ENCODE measurements at regions not wholly inside any gene's neighbourhood (a gene's known extent, or its start where the extent isn't known, plus 50 kb on each side); places are given as distances from the start of the nearest gene placed in this dataset.

DNA sequence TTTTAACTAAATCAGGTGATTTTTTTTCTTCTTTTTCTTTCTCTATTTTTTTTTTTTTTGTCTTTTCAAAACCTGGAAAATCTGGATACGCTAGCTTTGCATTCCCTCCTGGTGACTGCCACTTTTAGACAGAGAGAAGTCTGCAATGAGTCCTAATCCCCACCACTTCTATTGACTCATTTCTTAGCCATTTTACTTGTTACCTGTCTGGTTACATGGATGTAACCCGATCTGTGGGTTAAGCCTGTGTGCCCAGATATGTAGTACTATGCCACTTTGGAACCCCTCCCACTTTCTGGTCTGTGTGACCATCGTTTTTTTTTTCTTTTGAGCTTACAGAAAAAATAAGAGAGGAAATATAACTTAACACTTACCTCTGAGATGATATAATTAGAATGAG is 817.8 kb upstream of the PCDH9 start:
- DNase-seq (ENCODE audit: low spot score) = no peak

DNA sequence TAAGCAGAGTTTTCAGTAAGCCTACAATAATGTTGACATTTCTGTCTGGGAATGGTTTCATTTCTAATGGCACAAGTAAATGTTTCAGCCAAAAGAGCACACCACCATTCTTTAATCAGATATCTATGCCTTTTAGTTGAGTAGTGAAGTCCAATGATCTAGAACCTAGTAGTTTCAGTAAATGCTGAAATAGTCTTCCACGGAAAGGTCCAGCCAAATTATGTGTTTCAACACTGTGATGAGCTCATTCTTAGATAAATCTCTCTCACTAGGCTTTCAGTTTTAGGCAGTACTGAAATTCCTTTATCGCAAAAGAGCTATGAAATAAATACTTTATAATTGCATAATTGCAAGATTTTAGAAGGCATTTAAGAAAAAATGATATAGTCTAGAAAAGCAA is 816.8 kb upstream of the PCDH9 start:
- no peak for DNase-seq (ENCODE audit: low spot score)

DNA sequence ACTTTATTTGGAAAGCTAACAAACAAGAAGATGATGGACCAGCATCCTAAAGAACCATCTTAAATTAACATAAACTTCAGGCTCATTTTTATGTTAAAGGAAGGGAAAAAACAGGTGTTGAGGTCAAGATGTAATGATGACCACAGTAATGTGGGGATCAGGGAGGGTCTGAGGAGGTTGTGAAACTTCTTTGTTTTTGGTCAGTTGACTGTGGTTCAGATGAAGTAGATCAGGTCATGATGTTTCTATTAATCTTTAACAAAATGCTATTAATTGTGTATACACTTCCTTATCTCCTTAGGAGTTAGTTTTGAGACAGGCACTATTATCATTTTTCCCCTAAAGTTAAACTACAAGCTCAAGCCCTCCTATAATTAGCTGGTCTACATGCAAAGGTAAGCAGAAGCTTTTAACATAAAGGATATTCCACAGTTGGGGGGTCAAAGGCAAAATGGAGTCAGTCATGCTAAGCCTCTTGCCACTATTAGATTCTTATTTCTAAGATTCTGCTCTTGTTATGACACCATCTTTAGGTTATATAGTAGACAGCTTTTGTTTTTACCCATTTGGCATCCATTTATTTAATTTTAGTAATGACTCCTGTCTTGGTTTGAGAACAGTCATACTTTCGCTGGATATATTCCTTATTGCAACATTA is 800.1 kb upstream of the PCDH9 start:
- no peak for DNase-seq (ENCODE audit: low spot score)

- DNase-seq (ENCODE audit: low spot score) = no peak
Measured at GRCh38 chr13:68028701-68029100, 798.6 kb upstream of the PCDH9 start.

DNA sequence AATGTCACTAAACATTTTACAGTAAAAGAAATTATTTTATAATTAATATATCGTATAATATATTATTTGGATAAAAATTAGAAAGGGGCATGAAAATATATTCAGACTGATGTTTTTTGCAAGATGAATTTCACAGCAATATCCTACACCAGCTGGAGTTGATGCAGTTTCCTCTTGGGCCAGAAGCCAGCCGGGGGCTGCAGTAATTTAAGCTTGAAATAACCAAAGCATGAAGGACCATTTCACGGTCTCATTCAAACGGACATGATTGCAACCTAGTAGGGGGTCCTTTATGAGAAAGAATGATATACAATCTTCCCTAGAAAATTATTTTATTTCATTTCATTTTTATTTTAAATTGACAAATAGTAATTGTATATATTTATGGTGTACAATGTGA is 797.2 kb upstream of the PCDH9 start:
- DNase-seq (ENCODE audit: low spot score) = no peak

- no peak for DNase-seq (ENCODE audit: low spot score)
Measured at GRCh38 chr13:68026077-68026476, 795.9 kb upstream of the PCDH9 start.

- DNase-seq (ENCODE audit: low spot score) = no peak
Measured at GRCh38 chr13:68025604-68026003, 795.5 kb upstream of the PCDH9 start.

- DNase-seq (ENCODE audit: low spot score) = no peak
Measured at GRCh38 chr13:68023838-68024581, 793.9 kb upstream of the PCDH9 start.

GRCh38 chr13:68019901-68020300 is 789.8 kb upstream of the PCDH9 start:
- no peak for DNase-seq (ENCODE audit: low spot score)

DNA sequence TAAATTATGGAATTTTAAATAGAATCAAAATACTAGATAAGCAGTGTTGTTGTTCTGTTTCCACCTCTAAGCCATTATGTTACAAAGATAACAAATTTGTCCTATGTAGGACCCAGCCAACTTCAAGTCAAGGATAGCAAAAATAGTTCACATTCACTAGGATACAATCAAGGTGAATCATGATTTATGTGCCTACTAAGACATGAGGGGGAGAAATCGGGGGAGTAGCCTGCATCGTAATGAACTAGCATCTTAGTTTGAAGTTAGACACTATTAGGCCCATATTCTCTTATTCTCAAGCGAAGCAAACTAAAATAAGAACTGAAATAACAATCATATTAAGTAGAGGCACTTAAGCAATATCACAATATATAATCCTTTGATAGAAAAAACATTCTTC is 779.4 kb upstream of the PCDH9 start:
- DNase-seq (ENCODE audit: low spot score) = no peak

- no peak for DNase-seq (ENCODE audit: low spot score)
Measured at GRCh38 chr13:68007576-68007975, 777.4 kb upstream of the PCDH9 start.

- DNase-seq (ENCODE audit: low spot score) = no peak
Measured at GRCh38 chr13:67996101-67996500, 766.0 kb upstream of the PCDH9 start.

GRCh38 chr13:67990868-67991267 is 760.7 kb upstream of the PCDH9 start:
- DNase-seq (ENCODE audit: low spot score) = no peak

DNA sequence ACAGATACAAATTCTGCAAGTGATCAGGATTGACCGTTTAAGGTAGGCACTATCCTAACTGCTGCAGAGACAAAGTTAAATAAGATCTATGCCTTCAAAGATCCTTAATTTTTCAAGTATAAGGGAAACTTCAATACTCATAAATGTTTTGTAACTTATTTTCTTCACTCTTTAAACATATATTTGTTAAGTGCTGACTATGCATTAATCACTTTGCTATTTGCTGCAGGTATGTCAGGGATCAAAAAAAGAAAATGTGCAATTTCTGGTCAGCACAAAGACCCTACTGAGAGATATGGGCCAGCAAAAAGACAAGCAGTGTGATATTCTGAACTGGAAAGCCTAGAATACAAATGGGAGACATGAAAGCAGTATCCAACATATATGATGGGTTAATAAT is 756.1 kb upstream of the PCDH9 start:
- no peak for DNase-seq (ENCODE audit: low spot score)

- no peak for DNase-seq (ENCODE audit: low spot score)
Measured at GRCh38 chr13:67977066-67977465, 746.9 kb upstream of the PCDH9 start.

- DNase-seq (ENCODE audit: low spot score) = no peak
Measured at GRCh38 chr13:67971291-67971690, 741.2 kb upstream of the PCDH9 start.

- no peak for DNase-seq (ENCODE audit: low spot score)
Measured at GRCh38 chr13:67967031-67967430, 736.9 kb upstream of the PCDH9 start.

DNA sequence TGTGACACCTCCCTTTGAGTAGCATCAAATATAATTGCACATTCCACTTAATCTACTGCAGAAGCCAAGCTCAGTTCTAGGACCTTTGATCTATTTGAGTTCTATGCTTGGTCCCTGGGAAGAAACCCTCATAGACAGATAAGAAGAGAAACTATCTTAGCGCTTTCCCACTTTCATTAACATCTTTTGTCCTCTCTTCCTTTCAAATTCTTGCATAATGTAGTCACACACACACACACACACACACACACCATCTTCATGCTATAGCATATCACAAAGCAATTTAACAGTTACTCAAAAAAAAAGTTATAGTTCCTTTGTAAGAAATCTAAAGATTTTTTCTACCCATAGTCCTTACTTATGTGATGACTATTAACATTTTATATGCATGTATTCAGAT is 735.9 kb upstream of the PCDH9 start:
- no peak for DNase-seq (ENCODE audit: low spot score)

DNA sequence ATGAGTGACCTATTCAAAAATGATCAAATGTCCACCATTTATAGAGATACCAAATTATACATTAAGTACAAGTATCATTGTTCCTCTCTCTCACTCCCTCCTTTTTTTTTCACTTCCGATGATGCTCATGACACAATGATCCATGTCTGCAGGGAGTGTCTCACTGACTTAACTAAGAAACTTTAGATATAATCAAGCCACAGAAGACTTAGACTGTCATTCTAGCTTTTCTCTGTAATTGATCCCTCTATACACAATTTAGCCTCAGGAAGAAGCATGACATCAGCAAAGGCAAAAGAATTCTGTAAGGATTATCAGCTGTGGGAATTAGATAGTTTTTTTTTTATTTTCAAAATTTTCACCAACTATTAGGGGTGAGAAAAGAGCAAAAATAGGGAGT is 734.9 kb upstream of the PCDH9 start:
- DNase-seq (ENCODE audit: low spot score) = no peak

GRCh38 chr13:67964091-67964490 is 734.0 kb upstream of the PCDH9 start:
- DNase-seq (ENCODE audit: low spot score) = no peak

DNA sequence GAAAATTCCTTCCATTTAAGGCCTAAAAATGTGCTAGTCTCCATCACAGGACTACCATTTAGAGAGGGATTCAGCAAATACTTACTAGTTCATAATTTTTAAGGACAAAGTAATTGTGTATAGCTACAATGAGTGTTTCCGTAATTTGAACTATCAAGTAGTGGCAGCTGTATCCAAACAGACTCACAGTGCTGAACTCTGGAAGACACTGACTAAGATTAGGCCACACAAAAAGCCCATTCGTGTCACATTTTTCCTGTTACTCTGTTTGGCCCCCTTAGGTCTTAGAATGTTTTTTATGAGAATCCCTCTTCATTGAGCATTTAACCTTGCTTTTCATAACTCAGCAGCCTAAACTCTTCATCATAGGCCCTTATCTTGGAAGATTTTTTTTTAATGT is 731.2 kb upstream of the PCDH9 start:
- no peak for DNase-seq (ENCODE audit: low spot score)

GRCh38 chr13:67951431-67951830 is 721.3 kb upstream of the PCDH9 start:
- no peak for DNase-seq (ENCODE audit: low spot score)

DNA sequence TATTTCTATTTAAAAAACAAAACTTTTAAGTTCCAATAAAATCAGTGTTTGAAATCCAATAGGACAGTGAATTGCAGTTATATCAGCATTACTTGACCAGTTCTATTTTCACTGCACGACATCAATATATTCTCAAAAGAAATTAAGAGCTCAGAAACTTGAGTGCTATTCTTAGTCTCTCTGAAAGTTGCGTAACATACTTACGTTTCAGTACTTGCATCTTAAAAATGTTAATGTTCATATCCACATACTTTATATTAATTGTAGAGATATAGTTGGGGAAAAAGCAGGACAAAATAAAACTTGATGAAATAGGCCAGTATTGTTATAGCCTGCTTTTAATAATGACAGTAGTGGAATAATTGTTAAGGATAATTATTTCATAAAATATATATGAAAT is 720.5 kb upstream of the PCDH9 start:
- no peak for DNase-seq (ENCODE audit: low spot score)

DNA sequence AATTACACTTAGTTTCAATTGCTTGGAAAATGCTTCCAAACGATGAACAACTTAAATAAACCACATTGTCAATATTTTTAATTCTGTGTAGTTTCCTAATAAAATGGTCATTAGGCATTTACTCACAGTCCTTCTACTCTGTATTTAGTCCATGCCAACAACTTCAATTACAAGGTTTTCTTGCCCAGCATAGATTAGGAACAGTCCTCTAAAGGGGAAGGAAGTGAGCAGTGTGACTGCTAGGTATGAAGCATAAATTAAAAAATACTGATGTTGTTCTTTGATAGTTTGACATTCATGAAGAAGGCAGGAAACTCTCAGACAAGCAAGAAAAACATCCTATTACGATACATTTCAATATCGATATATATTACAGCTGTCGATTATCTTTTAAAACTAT is 716.0 kb upstream of the PCDH9 start:
- DNase-seq (ENCODE audit: low spot score) = no peak
